DMS53 (cell line): ENCODE measurements at regions not wholly inside any gene's neighbourhood (a gene's known extent, or its start where the extent isn't known, plus 50 kb on each side); places are given as distances from the start of the nearest gene placed in this dataset.
"Not testable (repeated sequence)": the region's sequence is repeated elsewhere in the genome, so short reads cannot be mapped to it uniquely, and the experiment has no call there.

ENCODE experiments used
- DNase-seq: peaks from one replicate; lab custom pipeline; 2025; lab: John Stamatoyannopoulos, UW

DNA sequence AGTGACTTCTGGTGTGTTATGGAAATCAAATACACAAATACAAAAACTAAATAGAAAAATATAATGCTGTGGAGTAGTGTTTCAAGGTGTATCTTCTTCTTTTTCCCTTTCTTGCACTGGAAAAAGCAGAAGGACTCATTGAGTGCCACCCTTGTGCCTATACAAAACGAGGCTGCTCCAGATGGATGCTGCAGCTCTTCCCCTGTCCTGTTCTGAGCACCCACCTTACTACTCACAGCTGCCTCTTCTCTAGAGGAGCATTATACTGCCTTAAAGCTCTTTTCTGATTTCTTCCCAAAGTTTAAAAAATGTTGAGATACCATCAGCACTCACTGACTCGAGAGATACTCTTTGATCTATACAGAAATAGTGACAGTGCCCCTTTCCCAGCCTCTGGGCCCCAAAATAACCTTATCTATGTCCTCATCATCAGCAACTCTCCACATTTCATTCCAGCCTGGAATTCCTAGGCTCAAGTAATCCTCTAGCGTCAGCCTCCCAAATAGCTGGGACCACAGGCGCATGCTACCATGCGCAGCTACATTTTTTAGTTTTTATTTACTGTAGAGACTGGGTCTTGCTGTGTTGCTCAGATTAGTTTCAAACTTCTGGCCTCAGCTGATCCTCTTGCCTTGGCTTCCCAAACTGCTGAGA, 1356.1 kb upstream of the NRXN1 start:
- DNase-seq = no peak

DNA sequence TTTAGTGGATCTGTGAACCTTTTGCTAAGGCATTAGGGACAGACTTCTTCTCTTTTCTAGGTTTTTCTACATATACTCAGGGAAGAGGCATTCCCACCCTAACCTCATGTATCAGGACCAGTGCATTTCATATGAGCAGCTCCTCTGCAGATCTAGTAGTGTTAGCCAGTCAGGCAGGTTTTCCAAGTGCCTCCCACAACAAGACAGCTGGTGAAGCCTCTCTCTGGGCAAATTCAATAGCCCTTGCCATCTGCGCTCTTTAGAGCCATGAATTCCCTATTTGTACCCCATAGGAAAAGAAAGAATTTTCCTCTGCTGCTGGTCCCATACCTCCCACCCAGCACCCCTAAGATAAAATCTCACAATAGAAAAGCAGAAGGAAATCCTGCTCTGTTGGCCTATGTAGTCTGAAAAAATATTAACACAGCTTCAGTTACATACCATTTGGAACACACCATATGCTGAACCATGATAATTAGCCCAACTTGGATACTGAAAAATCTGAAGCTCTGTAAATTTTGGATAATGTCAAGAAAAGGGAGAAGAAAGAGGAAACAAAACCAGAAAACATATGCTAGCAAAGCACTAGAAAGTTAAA, 1354.6 kb upstream of the NRXN1 start:
- DNase-seq = peak; percentile 80

DNA sequence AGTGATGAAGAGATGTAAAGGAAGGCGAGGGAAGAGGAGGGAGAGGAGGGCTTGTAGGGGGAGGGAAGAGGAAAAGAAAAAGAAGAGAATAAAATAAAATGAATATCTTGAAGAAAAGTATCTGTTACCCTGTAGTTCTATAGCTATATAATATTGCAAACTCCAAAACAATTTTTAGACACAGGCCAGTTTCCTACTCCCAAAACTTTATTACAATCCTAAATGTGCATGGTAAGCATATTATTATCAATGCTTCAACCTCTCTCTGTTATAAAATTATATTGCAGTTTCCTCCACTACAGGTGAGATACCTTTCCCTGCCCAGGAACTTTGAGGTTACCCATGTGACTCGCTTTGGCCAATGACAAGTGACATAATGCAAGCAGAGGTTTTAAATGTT, 1351.6 kb upstream of the NRXN1 start:
- peak; percentile 9 for DNase-seq

DNA sequence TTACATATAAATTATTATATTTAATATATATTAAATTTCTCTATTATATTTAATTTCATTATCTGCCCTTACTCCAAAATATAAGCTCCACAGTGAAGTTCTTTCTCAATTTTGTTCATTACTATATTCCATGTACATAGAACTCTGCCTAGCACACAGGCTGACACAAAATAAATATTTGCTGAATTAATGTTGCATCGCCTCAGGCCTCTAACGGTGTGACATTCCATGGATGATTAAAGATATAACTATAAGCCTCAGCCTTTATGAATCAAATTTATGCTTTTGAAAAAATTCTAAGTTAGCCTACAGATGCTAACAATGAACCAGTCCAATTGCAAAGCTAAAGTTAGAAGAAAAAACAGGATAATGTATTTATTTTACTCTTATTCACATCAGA, 1337.2 kb upstream of the NRXN1 start:
- DNase-seq = peak; percentile 27

DNA sequence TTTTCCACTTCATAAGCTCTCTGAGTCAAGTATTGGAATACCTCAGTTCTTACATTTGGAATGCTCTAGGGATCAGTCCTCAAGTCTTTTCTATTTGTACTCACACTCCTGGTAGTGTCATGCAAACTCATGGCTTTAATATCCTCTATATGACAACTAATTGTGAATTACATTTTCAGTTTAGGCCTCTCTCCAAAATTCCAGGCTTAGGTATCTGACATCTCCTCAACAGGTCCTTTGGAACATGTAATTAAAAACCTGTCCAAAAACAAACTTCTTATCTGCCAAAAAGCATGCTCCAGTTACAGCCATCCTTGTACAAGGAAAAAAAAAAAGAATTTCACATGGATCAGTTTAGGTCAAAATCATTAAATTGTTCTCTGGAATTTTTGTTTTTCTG, 1336.2 kb upstream of the NRXN1 start:
- no peak for DNase-seq

DNA sequence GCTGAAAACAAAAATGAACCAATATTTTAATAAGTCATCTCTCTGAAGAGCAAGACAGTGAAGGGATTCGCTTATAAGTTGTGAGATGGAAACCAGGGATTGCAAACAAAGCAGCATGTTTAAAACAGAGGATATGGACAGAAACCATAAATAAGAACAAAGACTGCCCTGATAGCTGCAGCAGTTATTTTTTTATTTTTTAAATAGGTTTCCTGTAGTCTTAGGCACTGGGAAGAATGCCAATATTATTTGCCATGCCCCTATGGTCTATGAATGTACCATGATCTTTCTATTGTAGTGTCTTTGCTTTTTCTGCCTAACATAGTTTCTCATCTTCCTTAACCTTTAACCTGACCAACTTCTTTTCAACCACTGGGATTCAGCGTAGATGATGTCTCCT, 1334.0 kb upstream of the NRXN1 start:
- DNase-seq = no peak

DNA sequence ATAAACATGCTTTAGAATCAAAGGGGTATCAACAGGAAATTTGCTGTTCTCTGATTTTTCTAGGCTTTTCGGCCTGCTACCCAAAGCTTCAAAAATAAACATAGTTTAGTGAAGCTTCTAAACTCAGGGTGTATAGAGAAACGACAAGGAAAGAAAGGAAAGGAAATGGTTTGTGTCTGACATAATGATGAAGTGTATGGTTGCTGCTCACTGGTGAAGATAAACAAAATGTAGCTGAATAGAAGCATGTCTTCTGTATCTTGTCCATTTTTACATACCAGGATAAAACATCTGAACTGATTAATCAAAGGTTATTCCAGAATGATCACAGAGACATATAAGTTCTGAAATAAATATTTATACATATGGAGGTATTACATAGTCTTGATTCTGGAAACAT, 1324.6 kb upstream of the NRXN1 start:
- DNase-seq = no peak

DNA sequence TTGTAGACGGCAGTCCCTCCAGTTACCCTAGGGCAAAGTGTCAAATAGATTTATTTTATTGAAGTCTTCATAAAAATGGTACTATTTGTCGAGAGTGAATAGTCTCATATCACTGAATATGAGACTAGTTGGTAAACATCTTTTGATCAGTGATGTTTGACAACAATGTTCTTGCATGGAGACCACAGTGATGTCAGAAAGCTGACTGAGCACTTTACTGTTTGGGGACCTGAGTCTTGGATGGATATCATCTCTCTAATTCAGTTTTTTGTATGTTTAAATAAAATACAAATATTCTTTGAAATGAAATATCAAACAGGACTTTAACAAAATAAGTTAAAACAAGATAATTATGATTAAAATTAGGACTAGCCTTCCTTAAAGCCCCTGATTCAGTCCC, 1315.4 kb upstream of the NRXN1 start:
- no peak for DNase-seq

DNA sequence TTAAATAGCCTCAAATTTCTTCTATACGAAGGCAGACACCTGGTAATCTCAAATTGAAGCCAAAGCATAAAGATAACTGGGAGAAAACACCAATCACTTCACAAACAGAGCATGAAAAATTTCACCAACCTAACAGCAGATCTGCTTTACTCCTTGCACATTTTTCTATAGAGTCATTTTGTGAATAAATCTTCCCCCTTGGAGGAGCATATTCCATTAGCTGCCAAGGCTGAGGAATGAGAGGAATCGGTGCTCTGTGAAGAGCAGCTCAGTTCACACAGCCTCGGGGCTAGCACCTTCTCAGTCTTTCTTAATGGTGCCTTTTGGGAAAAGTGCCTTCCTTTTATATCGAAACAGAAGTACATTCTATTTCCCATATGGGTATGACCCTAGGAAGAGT, 1313.7 kb upstream of the NRXN1 start:
- DNase-seq = no peak

DNA sequence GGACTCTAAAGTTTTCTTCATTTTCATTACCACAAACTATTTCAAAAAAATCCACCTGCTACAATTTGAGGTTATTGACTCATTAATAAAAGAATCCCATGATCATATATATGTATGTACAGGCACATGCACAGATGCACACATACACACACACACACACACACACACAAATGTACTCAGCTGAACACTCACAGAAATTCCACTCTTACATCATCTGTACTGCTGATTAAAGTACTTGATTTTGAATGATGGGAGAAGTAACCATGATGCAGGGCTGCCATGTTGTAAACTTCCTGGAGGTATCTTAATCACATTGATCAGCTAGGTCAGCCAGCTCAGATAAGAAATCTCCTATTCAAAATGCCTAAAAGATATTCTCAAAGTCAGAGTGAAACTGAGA, 1313.2 kb upstream of the NRXN1 start:
- DNase-seq = no peak

DNA sequence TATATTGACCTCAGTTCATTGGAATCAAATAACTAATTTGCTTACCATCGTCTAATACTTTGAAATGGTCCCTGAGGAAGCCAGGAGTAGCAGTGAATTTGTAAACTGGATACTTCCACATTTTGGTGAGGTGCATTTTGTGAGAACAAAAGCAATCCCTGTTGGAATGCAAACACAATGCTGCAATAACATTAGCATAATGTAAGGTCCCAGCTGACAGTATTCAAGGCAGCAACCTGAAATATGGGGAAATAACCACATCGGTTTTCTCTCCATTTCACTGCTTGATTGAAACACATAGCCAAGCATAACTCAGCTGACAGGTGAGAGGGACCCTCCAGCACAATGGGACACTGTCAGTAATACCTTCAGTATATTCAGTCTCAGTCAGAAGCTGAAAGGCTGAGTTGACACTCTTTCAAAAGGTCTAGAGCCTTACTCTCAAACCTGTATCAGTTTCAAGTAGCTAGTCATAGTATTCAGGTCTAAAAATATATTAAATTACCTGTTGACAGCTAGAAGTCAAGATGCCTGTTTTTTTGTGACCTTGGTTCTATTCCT, 1311.9 kb upstream of the NRXN1 start:
- DNase-seq = no peak

DNA sequence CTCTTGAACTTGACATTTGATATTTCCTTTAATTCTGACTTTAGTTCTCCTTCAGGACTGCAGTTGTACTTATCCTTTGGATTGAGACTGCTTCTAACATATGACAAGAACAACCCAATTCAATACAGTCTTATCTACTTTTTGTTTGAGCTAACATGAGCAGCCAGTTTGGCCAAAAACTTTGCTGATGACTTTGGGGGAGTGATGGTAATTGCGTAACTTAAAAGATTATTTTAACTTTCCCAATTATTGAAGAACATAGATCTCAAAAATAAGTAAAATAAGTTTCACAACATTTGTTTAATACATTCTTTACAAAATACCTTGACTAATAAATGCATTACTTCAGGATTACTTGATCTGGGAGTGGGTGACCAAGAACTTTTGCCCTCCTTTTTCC, 1311.1 kb upstream of the NRXN1 start:
- DNase-seq = no peak

DNA sequence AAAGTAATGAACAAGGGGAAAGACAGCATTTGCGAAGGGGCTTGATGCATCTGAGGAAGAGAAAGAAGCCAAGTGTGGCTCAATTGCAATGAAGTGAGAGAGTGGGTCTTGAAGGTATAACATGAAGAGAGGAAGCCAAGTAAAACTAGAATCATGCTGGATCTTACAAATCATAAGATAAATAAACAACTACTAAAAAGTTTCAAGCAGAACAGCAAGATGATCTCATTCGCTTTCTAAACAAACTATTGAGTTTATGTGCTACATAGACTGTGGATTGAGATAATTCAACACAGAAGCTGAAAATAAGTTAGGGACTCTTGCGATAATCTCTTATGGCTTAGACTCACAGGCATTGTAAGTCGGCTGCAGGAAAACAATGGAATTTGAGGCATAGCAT, 1310.5 kb upstream of the NRXN1 start:
- DNase-seq = no peak

DNA sequence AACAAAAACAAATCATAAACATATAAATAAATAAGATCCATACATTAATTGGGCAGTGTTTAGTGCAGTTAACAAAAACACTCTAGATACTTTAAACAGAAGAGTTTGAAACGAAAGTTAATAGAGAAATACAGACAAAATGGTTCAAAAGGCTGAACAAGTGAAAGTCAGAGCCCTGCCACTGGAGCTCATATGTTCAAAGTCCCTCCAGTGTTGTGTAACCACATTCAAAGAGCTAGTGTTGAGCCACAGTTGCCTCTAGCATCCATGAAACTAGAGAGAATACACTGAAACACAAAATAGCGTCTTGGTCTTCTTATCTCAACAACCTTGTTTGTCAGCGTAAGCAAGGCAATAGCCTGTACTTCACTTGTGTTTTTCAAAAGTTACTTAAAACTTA, 1309.8 kb upstream of the NRXN1 start:
- no peak for DNase-seq

DNA sequence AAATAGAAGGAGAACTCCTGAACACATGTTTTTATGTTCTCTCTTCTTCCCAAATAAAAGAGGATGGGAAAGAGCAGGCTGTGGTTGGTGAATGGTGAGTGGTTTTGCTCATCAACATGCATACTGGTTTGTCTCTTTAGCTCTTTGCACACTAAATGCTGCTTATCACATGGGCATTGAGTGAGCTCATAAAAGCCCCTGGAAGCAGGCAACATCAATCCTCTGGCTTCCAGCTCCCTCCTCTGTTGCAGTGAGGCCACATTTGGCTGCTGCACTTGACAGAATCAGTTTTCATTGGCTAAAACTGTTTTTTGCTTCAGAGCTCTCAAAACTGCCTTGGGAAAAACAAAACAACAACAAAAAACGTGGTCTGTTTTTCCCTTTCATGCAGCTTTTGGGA, 1308.2 kb upstream of the NRXN1 start:
- DNase-seq = no peak

DNA sequence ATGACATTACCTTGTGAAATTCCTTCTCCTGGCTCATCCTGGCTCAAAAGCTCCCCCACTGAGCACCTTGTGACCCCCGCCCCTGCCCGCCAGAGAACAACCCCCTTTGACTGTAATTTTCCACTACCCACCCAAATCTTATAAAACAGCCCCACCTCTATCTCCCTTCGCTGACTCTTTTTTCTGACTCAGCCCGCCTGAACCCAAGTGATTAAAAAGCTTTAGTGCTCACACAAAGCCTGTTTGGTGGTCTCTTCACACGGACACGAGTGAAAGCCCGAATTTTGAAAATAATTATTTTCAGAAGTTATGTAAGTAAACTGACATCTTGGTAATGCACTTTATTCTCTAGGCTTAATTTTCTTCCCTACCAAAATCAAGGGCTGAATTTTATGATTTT, 1305.9 kb upstream of the NRXN1 start:
- DNase-seq = not testable (repeated sequence)

DNA sequence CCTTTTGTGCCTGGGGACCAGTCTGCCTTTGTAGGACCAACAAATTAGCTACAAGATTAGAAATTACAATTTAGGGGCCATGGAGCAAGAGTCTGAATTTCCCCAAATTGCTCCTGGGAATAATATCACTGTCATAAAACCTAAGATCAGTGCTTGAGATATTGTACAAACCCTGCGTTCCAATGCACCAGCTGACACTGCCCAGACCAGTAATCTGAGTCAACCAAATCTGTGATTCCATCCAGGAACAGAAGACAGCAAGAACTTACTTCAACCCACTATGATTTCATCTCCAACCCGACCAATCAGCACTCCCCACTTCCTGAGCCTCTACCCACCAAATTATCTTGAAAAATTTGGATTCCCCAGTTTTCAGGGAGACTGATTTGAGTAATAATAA, 1305.0 kb upstream of the NRXN1 start:
- no peak for DNase-seq

DNA sequence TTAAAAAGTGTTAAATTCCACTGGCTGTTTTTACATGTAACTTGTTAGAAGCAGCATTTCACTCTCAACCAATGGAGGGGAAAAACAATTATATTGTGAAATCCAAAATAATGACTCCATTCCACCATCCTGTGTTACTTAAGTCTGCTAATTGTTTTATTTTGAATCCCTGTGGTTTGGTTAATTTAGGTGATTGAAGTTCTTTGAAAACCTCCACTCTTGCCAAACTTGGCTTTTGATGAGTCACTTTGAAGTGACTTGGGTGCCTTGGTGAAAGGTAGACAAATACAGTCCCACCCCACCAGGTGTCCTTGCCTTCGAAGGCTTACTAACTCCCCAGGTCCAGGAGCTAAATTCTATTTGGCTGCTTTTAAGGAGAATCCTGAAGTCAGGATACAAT, 1303.8 kb upstream of the NRXN1 start:
- DNase-seq = peak; percentile 18

DNA sequence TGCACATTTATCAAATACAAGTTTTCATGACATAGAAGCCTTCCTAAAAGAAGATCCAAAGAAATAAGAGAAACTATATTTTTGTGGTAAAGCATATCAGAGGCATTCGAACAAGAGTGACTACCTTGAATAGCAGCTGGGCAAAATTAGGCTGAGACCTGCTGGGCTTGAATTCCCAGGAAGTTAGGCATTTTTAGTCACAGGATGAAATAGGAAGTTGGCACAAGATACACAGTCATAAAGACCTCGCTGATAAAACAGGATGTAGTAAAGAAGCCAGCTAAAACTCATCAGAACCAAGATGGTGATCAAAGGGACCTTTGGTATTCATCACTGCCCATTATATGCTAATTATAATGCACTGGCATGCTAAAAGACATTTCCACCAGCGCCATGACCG, 1302.3 kb upstream of the NRXN1 start:
- no peak for DNase-seq

DNA sequence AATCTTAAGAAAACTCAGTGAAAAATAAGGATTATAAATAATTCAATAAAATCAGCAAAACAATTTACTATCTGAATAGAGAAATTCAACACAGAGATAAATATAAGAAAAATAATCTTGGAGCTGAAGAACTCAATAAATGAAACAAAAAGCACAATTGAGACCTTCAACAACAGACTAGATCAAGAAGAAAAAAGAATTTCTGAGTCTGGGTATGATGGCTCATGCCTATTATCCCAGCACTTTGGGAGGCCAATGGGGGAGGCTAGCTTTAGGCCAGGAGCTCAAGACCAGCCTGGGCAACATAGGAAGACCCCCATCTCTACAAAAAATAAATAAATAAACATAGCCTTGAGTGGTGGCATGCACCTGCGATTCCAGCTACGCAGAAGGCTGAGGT, 1295.7 kb upstream of the NRXN1 start:
- DNase-seq = no peak

DNA sequence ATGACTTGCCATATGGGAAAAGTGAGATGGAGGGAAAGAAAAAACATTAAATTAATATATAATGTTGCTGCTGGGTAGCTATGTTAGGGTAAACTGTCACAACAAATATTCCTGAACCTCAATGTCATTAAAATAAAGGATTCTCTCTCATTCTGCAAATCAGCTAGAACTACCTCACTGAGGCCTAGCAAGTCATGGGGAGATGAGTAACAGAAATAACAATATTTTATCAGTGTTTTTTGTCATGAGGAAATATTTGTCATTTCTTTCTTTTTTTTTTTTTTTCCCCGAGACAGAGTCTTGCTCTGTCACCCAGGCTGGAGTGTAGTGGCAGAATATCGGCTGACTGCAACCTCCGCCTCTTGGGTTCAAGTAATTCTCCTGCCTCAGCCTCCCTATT, 1282.3 kb upstream of the NRXN1 start:
- no peak for DNase-seq

DNA sequence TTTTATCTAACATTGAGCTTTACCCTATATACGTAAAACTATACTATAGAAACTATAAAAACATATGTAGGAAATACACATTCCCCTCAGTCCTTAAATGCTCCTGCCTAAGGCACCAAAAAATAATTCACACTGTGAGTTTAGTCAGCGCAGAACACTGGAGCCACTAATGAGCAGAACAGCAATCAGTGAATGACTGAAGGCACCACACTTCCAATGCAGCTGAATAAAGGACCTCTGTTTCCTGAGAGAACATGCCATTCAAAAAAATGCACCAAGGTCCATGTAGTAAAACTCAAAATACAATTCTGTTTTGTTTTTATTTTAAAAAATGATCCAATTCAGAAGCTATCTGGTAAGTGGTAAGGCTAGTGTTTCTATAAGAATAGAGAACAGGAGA, 1280.6 kb upstream of the NRXN1 start:
- DNase-seq = no peak

DNA sequence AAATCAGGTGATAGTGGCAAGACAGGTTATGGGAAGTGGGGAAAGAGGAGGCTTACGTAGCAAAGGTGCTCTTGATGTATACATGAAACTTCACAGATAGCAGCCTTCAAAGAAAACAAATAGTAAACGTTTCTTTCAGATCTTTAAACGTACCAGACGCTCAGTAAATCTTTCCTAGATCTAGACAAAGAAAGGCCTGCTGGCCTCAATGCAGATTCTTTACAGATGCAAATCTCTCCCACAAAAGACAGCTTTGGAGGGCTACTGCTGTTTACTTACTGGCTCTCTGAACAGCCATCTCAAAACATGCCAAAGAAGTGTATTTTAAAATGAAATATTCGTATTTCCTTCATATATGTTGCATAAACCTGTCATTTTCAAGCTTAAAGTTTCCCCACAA, 1279.9 kb upstream of the NRXN1 start:
- DNase-seq = no peak

DNA sequence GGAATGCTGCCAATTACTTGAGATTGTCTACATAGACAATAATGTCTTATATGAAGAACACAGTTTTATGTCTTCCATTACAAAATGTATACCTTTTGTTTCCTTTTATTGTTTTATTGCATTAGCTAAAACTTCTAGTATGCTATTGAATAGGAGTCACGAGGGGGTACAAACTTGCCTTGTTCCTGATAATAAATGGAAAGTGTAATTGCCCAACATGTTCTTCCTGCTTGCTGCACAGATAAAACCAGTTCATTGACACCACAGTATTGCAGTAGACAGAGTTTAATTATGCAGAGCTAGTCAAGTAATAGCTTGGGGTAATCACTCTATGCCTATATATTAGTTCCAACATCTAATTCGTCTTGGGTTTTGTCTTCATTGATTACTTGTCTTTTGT, 1276.2 kb upstream of the NRXN1 start:
- DNase-seq = no peak
